ENCODE measurements at regions not wholly inside any gene's neighbourhood (a gene's known extent, or its start where the extent isn't known, plus 50 kb on each side); places are given as distances from the start of the nearest gene placed in this dataset.

- TF ChIP-seq CTCF (IDR thresholded peaks at IDR 0.05; ENCODE audit: poor library complexity, severe bottlenecking) (no peak), RAD21 (conservative IDR thresholded peaks at IDR 0.05) (no peak), POLR2AphosphoS5 (IDR thresholded peaks at IDR 0.05) (no peak), EZH2 (IDR thresholded peaks at IDR 0.05; ENCODE audit: borderline replicate concordance, insufficient read depth, low read length, poor library complexity, severe bottlenecking) (no peak)
- TF ChIP-seq, protein P1, sequence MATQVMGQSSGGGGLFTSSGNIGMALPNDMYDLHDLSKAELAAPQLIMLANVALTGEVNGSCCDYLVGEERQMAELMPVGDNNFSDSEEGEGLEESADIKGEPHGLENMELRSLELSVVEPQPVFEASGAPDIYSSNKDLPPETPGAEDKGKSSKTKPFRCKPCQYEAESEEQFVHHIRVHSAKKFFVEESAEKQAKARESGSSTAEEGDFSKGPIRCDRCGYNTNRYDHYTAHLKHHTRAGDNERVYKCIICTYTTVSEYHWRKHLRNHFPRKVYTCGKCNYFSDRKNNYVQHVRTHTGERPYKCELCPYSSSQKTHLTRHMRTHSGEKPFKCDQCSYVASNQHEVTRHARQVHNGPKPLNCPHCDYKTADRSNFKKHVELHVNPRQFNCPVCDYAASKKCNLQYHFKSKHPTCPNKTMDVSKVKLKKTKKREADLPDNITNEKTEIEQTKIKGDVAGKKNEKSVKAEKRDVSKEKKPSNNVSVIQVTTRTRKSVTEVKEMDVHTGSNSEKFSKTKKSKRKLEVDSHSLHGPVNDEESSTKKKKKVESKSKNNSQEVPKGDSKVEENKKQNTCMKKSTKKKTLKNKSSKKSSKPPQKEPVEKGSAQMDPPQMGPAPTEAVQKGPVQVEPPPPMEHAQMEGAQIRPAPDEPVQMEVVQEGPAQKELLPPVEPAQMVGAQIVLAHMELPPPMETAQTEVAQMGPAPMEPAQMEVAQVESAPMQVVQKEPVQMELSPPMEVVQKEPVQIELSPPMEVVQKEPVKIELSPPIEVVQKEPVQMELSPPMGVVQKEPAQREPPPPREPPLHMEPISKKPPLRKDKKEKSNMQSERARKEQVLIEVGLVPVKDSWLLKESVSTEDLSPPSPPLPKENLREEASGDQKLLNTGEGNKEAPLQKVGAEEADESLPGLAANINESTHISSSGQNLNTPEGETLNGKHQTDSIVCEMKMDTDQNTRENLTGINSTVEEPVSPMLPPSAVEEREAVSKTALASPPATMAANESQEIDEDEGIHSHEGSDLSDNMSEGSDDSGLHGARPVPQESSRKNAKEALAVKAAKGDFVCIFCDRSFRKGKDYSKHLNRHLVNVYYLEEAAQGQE (IDR thresholded peaks at IDR 0.05; ENCODE audit: borderline replicate concordance): no peak
These were observed 138.6 kb downstream of the C5orf15 start for GRCh38 chr5:133829786-133830185.

Measured in neural cell (in vitro differentiated cells).